ENCODE measurements at regions not wholly inside any gene's neighbourhood (a gene's known extent, or its start where the extent isn't known, plus 50 kb on each side); places are given as distances from the start of the nearest gene placed in this dataset.

GRCh38 chr2:206218796-206219499 lies 55.5 kb upstream of the ZDBF2 start:
- no peak for TF ChIP-seq POLR2A (IDR thresholded peaks at IDR 0.05; ENCODE audit: extremely low read depth, insufficient read length)
- peak; percentile 74; the same call in 1 of the 2 replicates for TF ChIP-seq MYC (IDR thresholded peaks at IDR 0.05; ENCODE audit: low read depth, low read length)
- no peak for TF ChIP-seq CTCF (IDR thresholded peaks at IDR 0.05; ENCODE audit: low read depth, low read length)
- peak; percentile 58 for TF ChIP-seq MAX (IDR thresholded peaks at IDR 0.05; ENCODE audit: low read depth, low read length)
- peak; percentile 62 for DNase-seq (ENCODE audit: low read depth)
- no peak overlapping the region for H3K4me3 ChIP-seq (ENCODE audit: low read depth, low read length)

- DNase-seq (ENCODE audit: low read depth): no peak
- no peak overlapping the region for H3K4me3 ChIP-seq (ENCODE audit: low read depth, low read length)
- no peak for TF ChIP-seq MYC (IDR thresholded peaks at IDR 0.05; ENCODE audit: low read depth, low read length)
- no peak for TF ChIP-seq POLR2A (IDR thresholded peaks at IDR 0.05; ENCODE audit: extremely low read depth, insufficient read length)
- TF ChIP-seq MAX (IDR thresholded peaks at IDR 0.05; ENCODE audit: low read depth, low read length): no peak
- TF ChIP-seq CTCF (IDR thresholded peaks at IDR 0.05; ENCODE audit: low read depth, low read length): no peak
These were observed 54.5 kb upstream of the ZDBF2 start for GRCh38 chr2:206219957-206220356.

GRCh38 chr2:206220997-206221396 lies 53.5 kb upstream of the ZDBF2 start:
- TF ChIP-seq POLR2A (IDR thresholded peaks at IDR 0.05; ENCODE audit: extremely low read depth, insufficient read length): no peak
- TF ChIP-seq MAX (IDR thresholded peaks at IDR 0.05; ENCODE audit: low read depth, low read length): no peak
- TF ChIP-seq MYC (IDR thresholded peaks at IDR 0.05; ENCODE audit: low read depth, low read length): no peak
- TF ChIP-seq CTCF (IDR thresholded peaks at IDR 0.05; ENCODE audit: low read depth, low read length): no peak
- no peak for DNase-seq (ENCODE audit: low read depth)
- H3K4me3 ChIP-seq (ENCODE audit: low read depth, low read length): no peak overlapping the region

All from NB4 (cell line).